ENCODE measurements at regions not wholly inside any gene's neighbourhood (a gene's known extent, or its start where the extent isn't known, plus 50 kb on each side); places are given as distances from the start of the nearest gene placed in this dataset.

- TF ChIP-seq, protein P1, sequence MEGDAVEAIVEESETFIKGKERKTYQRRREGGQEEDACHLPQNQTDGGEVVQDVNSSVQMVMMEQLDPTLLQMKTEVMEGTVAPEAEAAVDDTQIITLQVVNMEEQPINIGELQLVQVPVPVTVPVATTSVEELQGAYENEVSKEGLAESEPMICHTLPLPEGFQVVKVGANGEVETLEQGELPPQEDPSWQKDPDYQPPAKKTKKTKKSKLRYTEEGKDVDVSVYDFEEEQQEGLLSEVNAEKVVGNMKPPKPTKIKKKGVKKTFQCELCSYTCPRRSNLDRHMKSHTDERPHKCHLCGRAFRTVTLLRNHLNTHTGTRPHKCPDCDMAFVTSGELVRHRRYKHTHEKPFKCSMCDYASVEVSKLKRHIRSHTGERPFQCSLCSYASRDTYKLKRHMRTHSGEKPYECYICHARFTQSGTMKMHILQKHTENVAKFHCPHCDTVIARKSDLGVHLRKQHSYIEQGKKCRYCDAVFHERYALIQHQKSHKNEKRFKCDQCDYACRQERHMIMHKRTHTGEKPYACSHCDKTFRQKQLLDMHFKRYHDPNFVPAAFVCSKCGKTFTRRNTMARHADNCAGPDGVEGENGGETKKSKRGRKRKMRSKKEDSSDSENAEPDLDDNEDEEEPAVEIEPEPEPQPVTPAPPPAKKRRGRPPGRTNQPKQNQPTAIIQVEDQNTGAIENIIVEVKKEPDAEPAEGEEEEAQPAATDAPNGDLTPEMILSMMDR (IDR thresholded peaks at IDR 0.05; ENCODE audit: insufficient read depth, low read length, severe bottlenecking) = no peak
- Histone ChIP-seq H3K36me3 (ENCODE audit: control insufficient read depth, insufficient read depth, low read length) (no peaks in the 10 kb centered on the region), H3K4me3 (ENCODE audit: low read depth, low read length) (no peak overlapping the region), H3K27me3 (ENCODE audit: control insufficient read depth, insufficient read depth, low read length) (no peaks in the 10 kb centered on the region)
- no peak for FAIRE-seq
- DNase-seq (ENCODE audit: low read depth) = no peak
Observed at GRCh38 chr7:68155676-68156075, 1159.0 kb downstream of the TYW1 start.

GRCh38 chr7:68158686-68159295 lies 1162.2 kb downstream of the TYW1 start:
- Histone ChIP-seq H3K27me3 (ENCODE audit: control insufficient read depth, insufficient read depth, low read length) (no peaks in the 10 kb centered on the region), H3K4me3 (ENCODE audit: low read depth, low read length) (no peak overlapping the region), H3K36me3 (ENCODE audit: control insufficient read depth, insufficient read depth, low read length) (no peaks in the 10 kb centered on the region)
- DNase-seq (ENCODE audit: low read depth) = no peak
- TF ChIP-seq, protein P1 (IDR thresholded peaks at IDR 0.05; ENCODE audit: insufficient read depth, low read length, severe bottlenecking) = no peak
- no peak for FAIRE-seq

GRCh38 chr7:68162712-68163111 lies 1166.1 kb downstream of the TYW1 start:
- H3K4me3 ChIP-seq (ENCODE audit: low read depth, low read length) = no peak overlapping the region
- DNase-seq (ENCODE audit: low read depth) (no peak), FAIRE-seq (no peak)
- H3K27me3 ChIP-seq (ENCODE audit: control insufficient read depth, insufficient read depth, low read length) = no peaks in the 10 kb centered on the region
- H3K36me3 ChIP-seq (ENCODE audit: control insufficient read depth, insufficient read depth, low read length) = no peaks in the 10 kb centered on the region
- TF ChIP-seq, protein P1 (IDR thresholded peaks at IDR 0.05; ENCODE audit: insufficient read depth, low read length, severe bottlenecking) = no peak

GRCh38 chr7:68166525-68166924 lies 1169.9 kb downstream of the TYW1 start:
- Histone ChIP-seq H3K4me3 (ENCODE audit: low read depth, low read length) (no peak overlapping the region), H3K36me3 (ENCODE audit: control insufficient read depth, insufficient read depth, low read length) (no peaks in the 10 kb centered on the region), H3K27me3 (ENCODE audit: control insufficient read depth, insufficient read depth, low read length) (no peaks in the 10 kb centered on the region)
- TF ChIP-seq, protein P1 (IDR thresholded peaks at IDR 0.05; ENCODE audit: insufficient read depth, low read length, severe bottlenecking) = no peak
- FAIRE-seq = no peak
- no peak for DNase-seq (ENCODE audit: low read depth)

DNA sequence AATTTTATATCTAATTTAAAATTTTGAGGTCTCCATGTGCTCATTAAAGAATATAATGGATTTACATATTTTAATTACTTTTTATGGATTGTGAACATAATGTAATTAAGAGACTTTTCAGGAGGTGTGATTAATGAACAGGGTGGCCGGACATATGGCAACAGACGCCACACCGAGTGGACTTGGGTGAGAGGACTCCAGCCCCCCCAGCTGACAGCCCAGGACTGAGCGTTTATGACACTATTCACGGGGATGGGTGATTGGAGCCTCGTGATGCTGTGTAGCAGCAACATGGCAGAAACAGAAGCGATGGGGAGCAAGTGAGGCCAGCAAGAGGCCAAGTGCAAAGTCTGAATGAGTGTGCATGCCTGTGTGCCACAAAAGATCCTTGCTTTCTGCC lies 1176.9 kb downstream of the TYW1 start:
- DNase-seq (ENCODE audit: low read depth) = no peak
- TF ChIP-seq, protein P1 (IDR thresholded peaks at IDR 0.05; ENCODE audit: insufficient read depth, low read length, severe bottlenecking) = no peak
- FAIRE-seq = no peak
- no peaks in the 10 kb centered on the region for H3K27me3 ChIP-seq (ENCODE audit: control insufficient read depth, insufficient read depth, low read length)
- H3K36me3 ChIP-seq (ENCODE audit: control insufficient read depth, insufficient read depth, low read length) = no peaks in the 10 kb centered on the region
- H3K4me3 ChIP-seq (ENCODE audit: low read depth, low read length) = no peak overlapping the region

GRCh38 chr7:68176974-68177373 lies 1180.3 kb downstream of the TYW1 start:
- Histone ChIP-seq H3K4me3 (ENCODE audit: low read depth, low read length) (no peak overlapping the region), H3K27me3 (ENCODE audit: control insufficient read depth, insufficient read depth, low read length) (no peaks in the 10 kb centered on the region), H3K36me3 (ENCODE audit: control insufficient read depth, insufficient read depth, low read length) (no peaks in the 10 kb centered on the region)
- TF ChIP-seq, protein P1 (IDR thresholded peaks at IDR 0.05; ENCODE audit: insufficient read depth, low read length, severe bottlenecking) = peak; percentile 37
- peak; percentile 33 for DNase-seq (ENCODE audit: low read depth)
- no peak for FAIRE-seq
